DMS 273 (cell line): ENCODE measurements at regions not wholly inside any gene's neighbourhood (a gene's known extent, or its start where the extent isn't known, plus 50 kb on each side); places are given as distances from the start of the nearest gene placed in this dataset.
A peak's percentile ranks its signal among the peaks of the same experiment; 100 is the strongest.

ENCODE experiments used
- DNase-seq: peaks from one replicate; lab custom pipeline; 2025; ENCODE audit not compliant: unreplicated experiment; lab: John Stamatoyannopoulos, UW

DNA sequence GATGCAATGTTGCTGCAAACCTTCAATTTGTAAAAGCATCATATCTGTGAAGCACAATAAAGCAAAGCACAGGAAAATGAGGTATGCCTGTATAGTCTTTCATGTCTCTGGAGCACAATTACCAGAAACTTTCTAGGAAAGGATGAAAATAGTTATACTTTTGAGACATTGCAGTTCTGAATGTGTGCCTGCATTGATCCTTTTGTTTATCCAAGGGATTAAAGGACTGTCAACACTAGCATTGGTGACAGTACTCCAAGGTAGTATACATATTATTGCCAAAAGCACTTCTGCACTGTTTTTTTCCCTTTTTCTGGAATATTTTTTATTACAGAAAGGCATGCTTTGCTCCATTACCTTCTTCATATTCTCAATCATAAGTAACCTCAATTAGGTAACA, 476.0 kb downstream of the GABRG1 start:
- DNase-seq = no peak

- DNase-seq = no peak
Measured at GRCh38 chr4:45646885-45647590, 476.8 kb downstream of the GABRG1 start.

GRCh38 chr4:45640281-45640680, 483.6 kb downstream of the GABRG1 start:
- DNase-seq = no peak

DNA sequence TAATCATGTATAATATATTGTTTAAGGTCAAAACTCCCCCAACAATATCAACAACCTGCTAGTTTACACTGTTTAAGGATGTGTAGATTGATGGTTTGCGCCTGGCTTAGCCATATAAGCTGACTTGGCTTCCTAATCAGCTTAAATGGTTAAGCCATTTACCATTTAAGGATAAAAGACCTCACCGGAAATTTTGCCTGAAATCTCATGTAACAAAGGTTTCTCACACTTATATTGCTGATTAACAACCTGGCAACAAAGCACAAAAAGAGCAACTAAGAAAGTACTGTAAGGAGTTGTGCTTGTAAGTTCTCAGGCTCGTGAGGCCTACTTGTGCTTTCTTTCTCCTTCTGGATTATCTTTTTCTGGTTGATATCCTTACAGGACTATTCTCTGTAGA, 485.2 kb downstream of the GABRG1 start:
- DNase-seq = no peak

DNA sequence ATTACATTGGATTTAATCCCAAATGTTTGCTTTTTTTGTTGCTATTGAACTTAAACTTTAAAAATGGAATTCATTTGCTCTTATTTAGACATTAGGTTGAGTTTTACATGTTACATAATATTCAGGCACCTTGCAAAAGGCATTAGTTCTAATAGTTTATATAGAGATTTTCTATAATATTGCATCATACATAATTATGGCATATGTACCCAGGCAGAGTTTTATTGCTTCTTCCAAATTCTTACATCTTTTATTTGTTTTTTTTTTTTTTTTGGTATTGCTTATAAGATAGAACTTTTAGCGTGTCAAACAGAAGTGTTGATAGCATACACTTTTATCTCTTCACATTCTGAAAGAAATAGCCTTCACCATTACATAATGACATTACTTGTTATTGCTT, 487.7 kb downstream of the GABRG1 start:
- no peak for DNase-seq

DNA sequence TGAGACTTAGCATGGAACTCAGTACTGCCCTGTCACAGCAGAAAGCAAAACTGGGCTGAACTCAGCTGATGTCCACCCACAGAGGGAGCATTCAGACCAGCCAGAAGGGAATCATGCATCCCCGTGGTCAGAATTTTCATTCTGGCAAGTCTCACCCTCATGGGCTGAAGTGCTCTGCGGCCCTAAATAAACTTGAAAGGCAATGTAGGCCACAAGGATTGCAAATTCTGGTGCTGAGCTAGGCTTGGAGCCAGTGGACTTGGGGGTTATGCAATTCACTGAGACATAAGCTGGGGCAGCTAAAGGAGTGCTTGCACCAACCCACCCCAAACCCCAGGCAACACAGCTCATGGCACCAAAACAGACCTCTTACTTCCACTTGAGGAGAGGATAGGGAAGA, 494.1 kb downstream of the GABRG1 start:
- no peak for DNase-seq

DNA sequence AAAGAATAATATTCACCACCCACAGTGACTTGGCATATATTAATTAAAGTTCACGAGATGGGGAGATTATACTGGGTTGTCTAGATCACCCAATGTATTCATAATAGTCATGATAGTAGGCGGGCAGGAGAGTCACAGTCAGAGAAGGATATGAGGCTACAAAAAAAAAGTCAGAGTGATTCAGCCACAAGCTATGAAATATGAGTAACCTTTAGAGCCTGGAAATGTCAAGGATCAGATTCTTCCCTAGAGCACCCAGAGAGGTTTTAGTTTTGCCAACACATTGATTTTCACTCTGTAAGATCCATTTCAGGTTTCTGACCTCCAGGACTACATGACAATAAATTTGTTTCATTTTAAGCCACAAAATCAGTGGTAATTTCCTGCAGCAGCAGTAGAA, 501.9 kb downstream of the GABRG1 start:
- no peak for DNase-seq

DNA sequence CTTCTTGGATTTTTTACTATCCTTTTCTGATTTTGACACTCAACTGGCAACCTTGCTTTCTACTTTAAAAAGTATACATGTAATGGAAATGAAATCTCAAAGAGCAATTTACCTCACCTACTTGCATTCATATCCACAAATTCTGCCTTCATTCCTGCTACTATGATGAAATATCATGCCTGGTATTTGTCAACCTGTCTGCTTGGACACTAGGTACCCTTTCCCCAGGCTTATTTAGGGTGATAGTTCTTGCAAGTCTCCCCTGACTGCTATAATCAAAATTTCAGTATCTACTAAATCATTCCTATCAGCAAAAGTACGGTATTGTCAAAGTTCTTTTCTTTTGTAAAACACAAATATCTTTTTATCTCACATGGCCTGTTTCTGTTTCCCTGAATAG, 503.0 kb downstream of the GABRG1 start:
- no peak for DNase-seq

DNA sequence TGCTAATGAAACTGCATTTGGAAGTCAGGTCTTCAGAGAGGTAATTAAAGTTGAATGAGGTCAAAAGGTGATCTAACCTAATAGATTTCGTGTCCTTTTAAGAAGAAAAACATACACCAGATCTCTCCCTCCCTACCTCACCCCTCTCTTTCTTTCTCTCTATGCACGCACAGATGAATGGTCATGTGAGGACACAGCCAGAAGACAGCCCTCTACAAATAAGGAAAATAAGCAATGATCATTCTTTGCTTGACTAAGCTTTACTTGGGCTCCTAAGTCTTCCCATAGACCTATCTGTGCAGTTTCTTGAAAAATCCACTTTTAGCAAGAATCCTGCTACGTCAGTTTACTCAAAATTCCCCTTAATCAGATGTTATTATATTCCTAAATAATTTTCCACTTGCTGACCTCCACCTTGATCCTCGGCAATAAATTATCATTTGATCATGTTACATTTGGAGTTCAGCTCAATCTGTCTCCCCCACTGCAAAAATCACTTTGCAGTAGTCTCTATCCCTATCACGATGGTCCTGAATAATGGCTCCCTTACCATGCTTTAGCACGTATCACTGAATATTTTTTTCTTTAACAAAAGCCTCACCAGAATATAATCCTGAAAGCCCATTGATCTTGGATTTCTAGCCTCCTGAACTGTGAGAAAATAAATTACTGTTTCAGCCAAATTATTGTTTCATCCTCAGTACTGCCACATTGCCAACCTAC, 527.3 kb downstream of the GABRG1 start:
- DNase-seq = no peak

DNA sequence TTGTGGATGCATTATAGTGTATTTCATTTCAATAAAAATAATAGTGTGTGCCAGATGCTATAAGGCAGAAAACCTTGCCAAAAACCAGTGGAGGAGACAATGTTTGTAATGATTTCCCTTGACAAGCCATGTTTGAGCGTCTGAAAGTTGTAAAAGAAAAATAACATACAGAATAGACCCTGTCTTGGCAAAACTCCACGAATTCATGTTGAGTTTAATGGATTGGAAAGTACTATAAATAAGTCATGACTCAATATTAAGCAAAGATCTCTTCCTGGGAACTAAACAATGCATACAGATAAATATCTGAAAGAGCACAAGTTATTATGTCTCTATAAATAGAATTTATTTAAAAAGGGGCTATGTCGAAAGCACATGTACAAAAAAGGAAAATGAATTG, 543.5 kb downstream of the GABRG1 start:
- peak; percentile 0 for DNase-seq

DNA sequence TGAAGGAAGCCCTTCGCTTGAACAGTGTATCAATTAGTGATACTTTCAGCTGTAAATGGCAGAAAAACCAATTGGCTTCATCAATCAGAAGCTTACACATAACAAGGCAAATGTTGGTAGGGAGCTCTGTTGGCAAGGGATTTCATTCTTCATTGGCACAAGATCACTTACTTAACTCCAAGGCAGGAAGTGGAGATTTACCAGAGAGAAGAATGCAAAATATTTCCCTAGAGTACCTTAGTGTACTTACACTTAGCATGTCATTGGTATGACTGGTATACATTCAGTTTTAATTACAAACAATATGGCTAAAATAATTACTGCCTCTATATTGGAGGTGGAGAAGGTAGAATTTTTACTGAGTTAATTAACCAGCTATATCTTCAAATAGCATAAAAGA, 545.0 kb downstream of the GABRG1 start:
- no peak for DNase-seq

DNA sequence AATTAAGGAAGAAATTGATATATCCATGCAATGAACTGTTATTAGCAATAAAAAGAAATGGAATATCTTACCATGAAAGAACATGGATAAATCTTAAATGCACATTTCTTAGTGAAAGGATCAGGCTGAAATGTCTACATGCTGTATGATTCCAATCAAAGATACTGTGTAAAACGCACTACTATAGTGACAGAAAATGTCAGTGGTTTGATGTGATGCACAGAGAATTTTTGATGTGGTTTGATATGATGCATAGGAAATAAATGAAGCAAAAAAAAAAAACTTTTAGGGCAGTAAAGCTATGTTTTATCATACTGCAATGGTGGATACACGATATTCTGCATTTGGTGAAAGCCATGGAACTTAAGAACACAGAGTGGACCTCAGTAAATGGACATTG, 547.6 kb downstream of the GABRG1 start:
- DNase-seq = no peak

GRCh38 chr4:45569619-45570018, 554.2 kb downstream of the GABRG1 start:
- no peak for DNase-seq

DNA sequence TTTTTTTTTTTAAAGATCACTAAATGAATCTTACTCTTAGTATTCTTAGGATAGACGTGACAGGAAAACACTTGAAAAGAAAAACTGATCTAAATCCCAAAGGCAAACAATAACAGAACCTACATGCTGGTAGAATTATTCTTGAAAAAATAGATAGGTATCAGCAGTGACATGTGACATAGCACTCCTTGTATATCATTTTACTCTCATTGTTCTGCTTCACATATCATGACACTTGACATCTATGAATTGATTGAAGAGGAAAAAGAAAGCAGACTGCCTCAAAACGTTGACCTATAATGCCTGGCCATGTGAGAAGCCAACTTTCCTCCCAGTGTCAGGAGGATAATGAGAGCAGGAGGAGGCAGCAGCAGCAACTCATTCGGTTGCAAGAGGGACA, 555.2 kb downstream of the GABRG1 start:
- DNase-seq = no peak

DNA sequence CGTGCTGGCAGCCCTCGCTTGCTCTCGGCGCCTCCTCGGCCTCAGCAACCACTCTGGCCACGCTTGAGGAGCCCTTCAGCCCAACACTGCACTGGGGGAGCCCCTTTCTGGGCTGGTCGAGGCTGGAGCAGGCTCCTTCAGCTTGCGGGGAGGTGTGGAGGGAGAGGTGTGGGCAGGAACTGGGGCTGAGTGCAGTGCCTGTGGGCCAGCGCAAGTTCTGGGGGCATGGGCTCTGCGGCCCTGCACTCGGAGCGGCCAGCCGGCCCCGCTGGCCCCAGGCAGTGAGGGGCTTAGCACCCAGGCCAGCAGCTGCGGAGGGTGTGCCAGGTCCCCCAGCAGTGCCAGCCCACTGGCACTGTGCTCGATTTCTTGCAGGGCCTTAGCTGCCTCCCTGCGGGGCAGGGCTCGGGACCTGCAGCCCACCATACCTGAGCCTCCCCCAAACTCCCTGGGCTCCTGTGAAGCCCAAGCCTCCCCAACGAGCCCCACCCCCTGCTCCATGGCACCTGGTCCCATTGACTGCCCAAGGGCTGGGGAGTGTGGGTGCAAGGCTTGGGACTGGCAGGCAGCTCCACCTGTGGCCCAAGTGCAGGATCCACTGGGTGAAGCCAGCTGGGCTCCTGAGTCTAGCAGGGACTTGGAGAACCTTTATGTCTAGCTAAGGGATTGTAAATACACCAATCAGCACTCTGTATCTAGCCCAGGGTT, 556.8 kb downstream of the GABRG1 start:
- no peak for DNase-seq

GRCh38 chr4:45554423-45554822, 569.4 kb downstream of the GABRG1 start:
- DNase-seq = no peak

- no peak for DNase-seq
Measured at GRCh38 chr4:45550766-45551366, 573.0 kb downstream of the GABRG1 start.

DNA sequence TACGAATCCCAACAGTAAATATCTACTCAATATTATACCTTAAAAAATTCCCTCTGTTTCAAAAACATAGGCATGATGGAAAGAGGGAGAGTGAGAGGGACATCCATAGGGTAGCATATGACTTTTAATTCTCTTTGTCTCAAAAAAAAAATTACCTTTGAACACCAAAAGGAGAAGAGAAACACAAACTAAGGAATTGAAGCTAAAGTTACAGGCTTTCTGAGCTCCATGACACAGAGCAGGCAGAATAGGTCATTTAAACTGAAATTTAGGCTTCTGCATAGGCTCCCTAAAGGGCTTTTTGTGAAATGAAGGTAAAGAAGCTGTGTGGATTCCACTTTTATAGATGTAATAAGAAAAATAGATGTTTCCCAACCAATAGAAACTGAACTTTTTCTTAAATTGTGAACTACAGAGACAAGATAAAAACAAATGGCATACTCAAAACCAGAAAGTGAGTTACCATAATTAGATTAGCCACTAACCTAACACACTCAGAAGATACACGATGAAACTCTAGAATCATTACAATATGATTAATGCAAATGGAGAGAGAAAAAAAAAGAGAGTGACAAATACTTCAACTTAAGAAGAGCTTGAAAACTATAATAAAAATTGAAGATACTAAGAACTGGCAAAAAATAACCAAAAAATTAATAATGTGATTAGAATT, 584.6 kb downstream of the GABRG1 start:
- no peak for DNase-seq

DNA sequence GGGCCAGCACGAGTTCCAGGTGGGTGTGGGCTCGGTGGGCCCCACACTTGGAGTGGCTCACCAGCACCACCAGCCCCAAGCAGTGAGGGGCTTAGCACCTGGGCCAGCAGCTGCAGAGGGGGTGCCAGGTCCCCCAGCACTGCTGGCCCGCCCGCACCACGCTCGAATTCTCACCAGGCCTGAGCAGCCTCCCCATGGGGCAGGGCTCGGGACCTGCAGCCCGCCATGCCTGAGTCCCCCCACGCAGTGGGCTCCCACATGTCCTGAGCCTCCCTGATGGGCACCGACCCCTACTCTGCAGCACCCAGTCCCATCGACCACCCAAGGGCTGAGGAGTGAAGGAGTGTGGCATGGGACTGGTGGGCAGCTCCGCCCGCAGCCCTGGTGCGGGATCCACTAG, 593.4 kb downstream of the GABRG1 start:
- DNase-seq = no peak

DNA sequence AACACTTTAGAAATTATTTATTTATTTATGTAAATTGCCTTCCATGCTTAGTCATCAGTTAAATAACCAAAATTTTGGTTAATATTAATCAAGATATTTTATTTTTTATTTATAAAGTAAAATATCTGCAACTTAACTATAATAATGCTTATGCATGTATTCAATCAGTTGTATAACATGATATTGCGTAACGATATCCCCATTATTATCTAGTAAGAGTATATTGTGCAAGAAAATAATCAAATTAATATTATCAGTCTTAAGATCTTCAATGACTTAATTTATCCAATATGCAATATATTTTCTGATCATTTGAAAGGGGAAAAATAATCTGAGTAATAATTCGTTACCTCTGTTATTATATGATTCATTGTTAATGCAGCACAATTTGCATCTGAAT, 596.7 kb downstream of the GABRG1 start:
- DNase-seq = no peak

GRCh38 chr4:45518832-45519231, 605.0 kb downstream of the GABRG1 start:
- DNase-seq = no peak
